Lung (tissue), 11 donors: ENCODE measurements at regions not wholly inside any gene's neighbourhood (a gene's known extent, or its start where the extent isn't known, plus 50 kb on each side); places are given as distances from the start of the nearest gene placed in this dataset.
"Not testable (repeated sequence)": the region's sequence is repeated elsewhere in the genome, so short reads cannot be mapped to it uniquely, and the experiment has no call there.

Experiments used
- ATAC-seq: fragments of 200-7000 bp; cut with Tn5 transposase; one replicate; pipeline ENCODE4 v1.9.1; 2020; ENCODE audit warnings: moderate number of reproducible peaks; ENCODE audit not compliant: insufficient read depth, low FRiP score
- DNase-seq, 3 donors: peaks; one replicate each; pipeline ENCODE4 v3.0.0-alpha.2; 2013 to 2017
- H3K27ac ChIP-seq, 2 donors: one replicate each; pipeline ENCODE4 v1.5.1; 2013; ENCODE audit warnings: mild to moderate bottlenecking in 2 of 2, moderate library complexity in 2 of 2, control low read depth in 1 of 2, inconsistent platforms in 1 of 2, low read depth in 1 of 2, low read length in 1 of 2
- H3K27me3 ChIP-seq, 3 donors: one replicate each; pipeline ENCODE4 v1.5.1; 2013; ENCODE audit warnings: low read length in 2 of 3; ENCODE audit not compliant: control insufficient read depth in 3 of 3, insufficient read depth in 3 of 3
- H3K36me3 ChIP-seq, 4 donors: one replicate each; pipeline ENCODE4 v1.5.1; 2013; ENCODE audit warnings: low read length in 4 of 4, mild to moderate bottlenecking in 1 of 4, moderate library complexity in 1 of 4; ENCODE audit not compliant: control insufficient read depth in 4 of 4, insufficient read depth in 4 of 4
- H3K4me1 ChIP-seq, 5 donors: one replicate each; pipeline ENCODE4 v1.5.1; 2013; ENCODE audit warnings: low read length in 5 of 5, mild to moderate bottlenecking in 2 of 5, moderate library complexity in 1 of 5; ENCODE audit not compliant: control insufficient read depth in 5 of 5, insufficient read depth in 5 of 5
- H3K4me3 ChIP-seq: one replicate; pipeline ENCODE4 v1.5.1; 2013; ENCODE audit warnings: mild to moderate bottlenecking, control low read depth, moderate library complexity
- H3K9ac ChIP-seq, 2 donors: one replicate each; pipeline ENCODE4 v1.5.1; 2013; ENCODE audit warnings: low read length in 2 of 2, control low read depth in 1 of 2; ENCODE audit not compliant: insufficient read depth in 1 of 2
- H3K9me3 ChIP-seq, 4 donors: one replicate each; pipeline ENCODE4 v1.5.1; 2013; ENCODE audit warnings: low read length in 3 of 4, mild to moderate bottlenecking in 1 of 4, moderate library complexity in 1 of 4; ENCODE audit not compliant: control insufficient read depth in 4 of 4, insufficient read depth in 3 of 4
- CTCF ChIP-seq: IDR thresholded peaks from 2 replicates; pipeline ENCODE4 v1.5.1; 2012; ENCODE audit warnings: mild to moderate bottlenecking; ENCODE audit errors: control extremely low read depth, extremely low read depth
- WGBS, 2 donors: extraction: QIAGEN DNeasy Blood & Tissue Kit; methylation state at CpG; one replicate each; pipeline ENCODE4 v1.1.7; 2013; 5-methylcytosine and 5-hydroxymethylcytosine counted together
- donor health status: control.
- donor health status: control.
- donor health status: Bipolar disorder and iron deficiency.
- donor health status: healthy.
- donor health status: DM: yes; HTN: yes; CAD: no.

DNA sequence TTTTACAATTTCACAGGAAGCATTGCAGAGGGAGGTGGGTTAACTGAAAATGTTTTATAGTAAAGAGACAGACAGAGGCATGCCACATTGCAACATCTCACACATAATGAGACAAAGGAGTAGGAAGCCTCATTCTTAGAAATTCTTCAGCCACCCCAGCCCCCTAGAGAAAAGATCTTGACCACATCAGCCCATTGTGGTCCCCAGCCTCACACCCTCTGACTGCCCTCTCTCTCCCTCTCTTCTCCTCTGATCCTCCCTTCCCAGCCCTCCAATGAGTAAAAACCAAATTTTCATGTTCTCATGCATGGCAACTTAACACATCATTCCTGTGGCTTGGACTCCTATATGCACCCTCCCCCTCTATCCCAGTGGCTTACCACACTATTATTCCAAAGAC, 174.1 kb downstream of the UACA start:
- H3K27me3 ChIP-seq, result peaks cover 0 to 9% (median 0%) of the 10 kb centered on the region in 3 donors
- TF ChIP-seq CTCF, result no peak
- H3K36me3 ChIP-seq, result no peaks in the 10 kb centered on the region
- no peaks in the 10 kb centered on the region for H3K4me1 ChIP-seq
- peaks cover 0 to 4% (median 0%) of the 10 kb centered on the region in 4 donors for H3K9me3 ChIP-seq
- DNase-seq (no peak), ATAC-seq (no peak)
- no peak overlapping the region for H3K9ac ChIP-seq
- no peak overlapping the region for H3K4me3 ChIP-seq
- H3K27ac ChIP-seq, result no peak overlapping the region

- H3K9me3 ChIP-seq, result peaks cover 0 to 4% (median 0%) of the 10 kb centered on the region in 4 donors
- no peak for TF ChIP-seq CTCF
- no peaks in the 10 kb centered on the region for H3K36me3 ChIP-seq
- no peak overlapping the region for H3K27ac ChIP-seq
- no peak overlapping the region for H3K9ac ChIP-seq
- no peak for DNase-seq
- ATAC-seq, result no peak
- no peak overlapping the region for H3K4me3 ChIP-seq
- WGBS, 2 donors, result 77 to 87% methylated on average over 4 of the region's 4 CpGs
- no peaks in the 10 kb centered on the region for H3K4me1 ChIP-seq
- H3K27me3 ChIP-seq, result peaks cover 0 to 11% (median 0%) of the 10 kb centered on the region in 3 donors
These were observed 174.7 kb downstream of the UACA start for GRCh38 chr15:70588613-70589012.

- Histone ChIP-seq H3K27me3 (peaks cover 0 to 11% (median 0%) of the 10 kb centered on the region in 3 donors), H3K4me1 (no peaks in the 10 kb centered on the region), H3K9ac (no peak overlapping the region), H3K9me3 (peaks cover 0 to 4% (median 0%) of the 10 kb centered on the region in 4 donors), H3K36me3 (no peaks in the 10 kb centered on the region), H3K27ac (no peak overlapping the region), H3K4me3 (no peak overlapping the region)
- WGBS, 2 donors, result 81 to 87% methylated on average over 10 of the region's 10 CpGs
- DNase-seq, result no peak
- ATAC-seq, result no peak
- TF ChIP-seq CTCF, result no peak
These were observed 175.3 kb downstream of the UACA start for GRCh38 chr15:70587896-70588567.

DNA sequence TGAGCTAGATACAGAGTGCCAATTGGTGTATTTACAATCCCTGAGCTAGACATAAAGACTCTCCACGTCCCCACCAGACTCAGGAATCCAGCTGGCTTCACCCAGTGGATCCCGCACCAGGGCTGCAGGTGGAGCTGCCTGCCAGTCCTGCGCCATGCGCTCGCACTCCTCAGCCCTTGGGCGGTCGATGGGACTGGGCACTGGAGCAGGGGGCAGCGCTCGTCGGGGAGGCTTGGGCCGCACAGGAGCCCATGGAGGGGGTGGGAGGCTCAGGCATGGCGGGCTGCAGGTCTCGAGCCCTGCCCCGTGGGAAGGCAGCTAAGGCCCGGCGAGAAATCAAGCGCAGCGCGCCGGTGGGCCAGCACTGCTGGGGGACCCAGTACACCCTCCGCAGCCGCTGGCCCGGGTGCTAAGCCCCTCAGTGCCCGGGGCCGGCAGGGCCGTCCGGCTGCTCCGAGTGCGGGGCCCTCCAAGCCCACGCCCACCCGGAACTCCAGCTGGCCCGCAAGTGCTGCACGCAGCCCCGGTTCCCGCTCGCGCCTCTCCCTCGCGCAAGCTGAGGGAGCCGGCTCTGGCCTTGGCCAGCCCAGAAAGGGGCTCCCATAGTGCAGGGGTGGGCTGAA, 176.2 kb downstream of the UACA start:
- not testable (repeated sequence) for H3K27ac ChIP-seq, H3K4me1 ChIP-seq, DNase-seq, H3K9ac ChIP-seq, H3K9me3 ChIP-seq, H3K36me3 ChIP-seq, H3K4me3 ChIP-seq, ATAC-seq
- peaks cover 0 to 16% (median 0%) of the 10 kb centered on the region in 3 donors for H3K27me3 ChIP-seq
- 95 to 97% methylated on average over 34 to 40 of the region's 40 CpGs for WGBS, 2 donors
